ENCODE measurements at regions not wholly inside any gene's neighbourhood (a gene's known extent, or its start where the extent isn't known, plus 50 kb on each side); places are given as distances from the start of the nearest gene placed in this dataset.

DNA sequence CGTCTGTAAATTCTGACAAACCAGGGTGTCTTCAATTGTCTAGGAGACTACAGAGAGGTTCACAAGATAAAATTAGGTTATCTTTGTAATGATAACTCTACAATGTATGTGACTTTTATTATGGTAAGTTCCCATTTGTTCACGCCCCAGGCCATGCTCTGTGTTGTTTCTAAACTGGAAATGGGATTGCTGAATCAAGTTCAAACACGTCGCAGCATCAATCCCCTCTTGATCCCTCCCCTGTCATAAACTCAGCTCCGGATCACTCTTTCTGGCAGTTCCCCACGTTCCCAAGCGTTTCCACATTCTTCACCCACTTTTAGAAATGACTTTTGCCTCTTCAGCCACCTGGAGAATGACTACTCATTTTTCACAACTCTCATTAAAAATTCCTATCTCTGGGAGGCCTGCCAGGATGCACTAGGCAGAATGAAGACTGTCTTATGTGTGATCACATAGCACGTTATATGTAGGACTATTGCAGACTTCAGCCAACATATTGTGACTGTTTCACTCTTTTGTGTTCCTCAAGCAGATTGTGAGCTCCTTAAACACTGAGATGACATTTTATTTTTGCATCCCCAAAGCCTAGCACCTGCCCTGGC is 1124.2 kb upstream of the WWC1 start:
- DNase-seq (ENCODE audit: low read depth): no peak
- TF ChIP-seq, protein P1, sequence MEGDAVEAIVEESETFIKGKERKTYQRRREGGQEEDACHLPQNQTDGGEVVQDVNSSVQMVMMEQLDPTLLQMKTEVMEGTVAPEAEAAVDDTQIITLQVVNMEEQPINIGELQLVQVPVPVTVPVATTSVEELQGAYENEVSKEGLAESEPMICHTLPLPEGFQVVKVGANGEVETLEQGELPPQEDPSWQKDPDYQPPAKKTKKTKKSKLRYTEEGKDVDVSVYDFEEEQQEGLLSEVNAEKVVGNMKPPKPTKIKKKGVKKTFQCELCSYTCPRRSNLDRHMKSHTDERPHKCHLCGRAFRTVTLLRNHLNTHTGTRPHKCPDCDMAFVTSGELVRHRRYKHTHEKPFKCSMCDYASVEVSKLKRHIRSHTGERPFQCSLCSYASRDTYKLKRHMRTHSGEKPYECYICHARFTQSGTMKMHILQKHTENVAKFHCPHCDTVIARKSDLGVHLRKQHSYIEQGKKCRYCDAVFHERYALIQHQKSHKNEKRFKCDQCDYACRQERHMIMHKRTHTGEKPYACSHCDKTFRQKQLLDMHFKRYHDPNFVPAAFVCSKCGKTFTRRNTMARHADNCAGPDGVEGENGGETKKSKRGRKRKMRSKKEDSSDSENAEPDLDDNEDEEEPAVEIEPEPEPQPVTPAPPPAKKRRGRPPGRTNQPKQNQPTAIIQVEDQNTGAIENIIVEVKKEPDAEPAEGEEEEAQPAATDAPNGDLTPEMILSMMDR (IDR thresholded peaks at IDR 0.05; ENCODE audit: low read depth, low read length): no peak
- TF ChIP-seq MYC (IDR thresholded peaks at IDR 0.05; ENCODE audit: low read depth, low read length): no peak
- TF ChIP-seq, protein P2, sequence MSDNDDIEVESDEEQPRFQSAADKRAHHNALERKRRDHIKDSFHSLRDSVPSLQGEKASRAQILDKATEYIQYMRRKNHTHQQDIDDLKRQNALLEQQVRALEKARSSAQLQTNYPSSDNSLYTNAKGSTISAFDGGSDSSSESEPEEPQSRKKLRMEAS (IDR thresholded peaks at IDR 0.05; ENCODE audit: low read depth, low read length): no peak
- TF ChIP-seq POLR2A (IDR thresholded peaks at IDR 0.05; ENCODE audit: extremely low read depth, insufficient read length): no peak
- no peak overlapping the region for H3K4me3 ChIP-seq (ENCODE audit: low read depth, low read length)

DNA sequence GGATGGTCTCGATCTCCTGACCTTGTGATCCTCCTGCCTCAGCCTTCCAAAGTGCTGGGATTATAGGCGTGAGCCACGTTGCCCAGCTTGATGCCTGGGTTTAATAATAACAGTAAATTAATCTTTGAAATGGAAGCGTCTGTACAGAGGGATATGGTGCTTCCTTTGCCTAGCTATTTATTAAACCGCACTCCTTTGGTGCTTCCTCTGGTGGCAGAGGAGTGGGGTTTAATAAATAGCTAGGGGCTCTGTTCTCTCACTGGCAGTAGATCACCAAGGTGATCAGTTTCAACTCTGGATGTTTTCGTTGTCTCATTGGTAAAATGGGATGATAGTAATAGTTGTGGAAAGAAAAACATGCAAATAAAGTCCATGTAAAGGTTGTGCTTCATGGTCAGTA is 1122.5 kb upstream of the WWC1 start:
- no peak for DNase-seq (ENCODE audit: low read depth)
- no peak overlapping the region for H3K4me3 ChIP-seq (ENCODE audit: low read depth, low read length)
- TF ChIP-seq MYC (IDR thresholded peaks at IDR 0.05; ENCODE audit: low read depth, low read length) (no peak), POLR2A (IDR thresholded peaks at IDR 0.05; ENCODE audit: extremely low read depth, insufficient read length) (no peak)
- TF ChIP-seq, protein P2 (IDR thresholded peaks at IDR 0.05; ENCODE audit: low read depth, low read length): no peak
- TF ChIP-seq, protein P1 (IDR thresholded peaks at IDR 0.05; ENCODE audit: low read depth, low read length): no peak

DNA sequence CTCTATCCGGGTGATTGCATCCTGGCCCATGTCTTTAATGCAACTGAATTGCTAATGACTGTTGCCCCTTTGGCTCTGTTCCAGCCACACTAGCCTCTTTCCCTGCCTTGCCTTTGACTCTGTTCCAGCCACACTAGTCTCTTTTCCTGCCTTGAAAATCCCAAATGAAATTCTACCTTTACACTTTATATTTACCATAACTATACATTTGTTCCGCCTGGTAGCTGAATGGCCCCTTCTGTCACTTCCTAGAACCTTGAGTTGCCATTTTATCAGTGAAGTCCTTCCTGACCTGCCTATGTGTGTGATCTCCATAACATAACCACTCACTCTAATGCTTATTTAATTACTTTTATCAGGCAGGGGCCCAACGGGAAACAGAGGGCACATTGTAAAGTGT is 1120.4 kb upstream of the WWC1 start:
- no peak overlapping the region for H3K4me3 ChIP-seq (ENCODE audit: low read depth, low read length)
- TF ChIP-seq MYC (IDR thresholded peaks at IDR 0.05; ENCODE audit: low read depth, low read length): no peak
- TF ChIP-seq, protein P2 (IDR thresholded peaks at IDR 0.05; ENCODE audit: low read depth, low read length): no peak
- no peak for TF ChIP-seq POLR2A (IDR thresholded peaks at IDR 0.05; ENCODE audit: extremely low read depth, insufficient read length)
- TF ChIP-seq, protein P1 (IDR thresholded peaks at IDR 0.05; ENCODE audit: low read depth, low read length): no peak
- DNase-seq (ENCODE audit: low read depth): no peak

DNA sequence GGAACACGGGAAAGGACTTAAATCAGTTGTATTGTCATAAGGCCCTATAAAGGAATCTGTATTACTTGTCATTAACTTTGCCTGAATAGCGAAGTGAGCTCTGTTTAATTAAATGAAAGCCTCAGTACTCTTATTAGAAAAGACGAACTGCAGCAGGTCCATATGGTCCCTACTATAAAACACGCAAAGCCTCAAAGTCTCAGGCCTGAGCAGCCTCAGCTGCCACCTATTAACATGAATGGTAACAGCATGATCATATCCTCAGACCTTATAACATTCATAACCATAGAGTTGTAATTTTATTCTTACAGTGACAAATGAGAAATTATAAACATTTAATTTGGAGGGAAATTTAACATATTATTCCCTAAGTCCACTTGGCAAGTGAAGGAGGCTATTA is 1113.7 kb upstream of the WWC1 start:
- TF ChIP-seq, protein P1 (IDR thresholded peaks at IDR 0.05; ENCODE audit: low read depth, low read length): no peak
- TF ChIP-seq MYC (IDR thresholded peaks at IDR 0.05; ENCODE audit: low read depth, low read length) (no peak), POLR2A (IDR thresholded peaks at IDR 0.05; ENCODE audit: extremely low read depth, insufficient read length) (no peak)
- TF ChIP-seq, protein P2 (IDR thresholded peaks at IDR 0.05; ENCODE audit: low read depth, low read length): no peak
- H3K4me3 ChIP-seq (ENCODE audit: low read depth, low read length): no peak overlapping the region

DNA sequence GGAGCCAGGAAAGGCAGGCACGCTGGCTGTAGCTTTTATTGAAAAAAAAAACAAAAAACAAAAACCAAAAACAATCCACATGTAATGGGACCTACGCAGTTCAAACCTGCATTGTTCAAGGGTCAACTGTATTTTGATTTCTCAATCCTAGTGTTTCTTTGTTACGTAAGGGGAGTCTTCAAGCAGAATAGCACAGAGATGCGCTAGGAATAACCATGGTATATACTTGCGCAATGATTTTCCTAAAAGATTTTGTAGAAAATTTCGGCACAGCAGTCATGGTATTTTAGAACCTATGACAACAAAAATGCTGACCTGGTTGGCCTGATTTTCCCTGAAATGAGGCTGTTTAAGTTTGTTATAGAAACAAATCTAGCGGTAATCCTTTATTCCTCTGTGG is 1110.5 kb upstream of the WWC1 start:
- no peak overlapping the region for H3K4me3 ChIP-seq (ENCODE audit: low read depth, low read length)
- no peak for DNase-seq (ENCODE audit: low read depth)
- TF ChIP-seq, protein P2 (IDR thresholded peaks at IDR 0.05; ENCODE audit: low read depth, low read length): no peak
- TF ChIP-seq POLR2A (IDR thresholded peaks at IDR 0.05; ENCODE audit: extremely low read depth, insufficient read length) (no peak), MYC (IDR thresholded peaks at IDR 0.05; ENCODE audit: low read depth, low read length) (no peak)
- TF ChIP-seq, protein P1 (IDR thresholded peaks at IDR 0.05; ENCODE audit: low read depth, low read length): no peak

More for the DNA sequence above, 1113.7 kb upstream of the WWC1 start:
- DNase-seq (ENCODE audit: low read depth): no peak

All from NB4 (cell line).